Progenitor cell of endocrine pancreas (in vitro differentiated cells): ENCODE measurements at regions not wholly inside any gene's neighbourhood (a gene's known extent, or its start where the extent isn't known, plus 50 kb on each side); places are given as distances from the start of the nearest gene placed in this dataset.

Experiments used
- DNase-seq: peaks from one replicate; pipeline ENCODE4 v3.0.0; 2021; ENCODE audit warnings: low spot score; ENCODE audit not compliant: unreplicated experiment
- H3K27ac Mint-ChIP-seq: 2 replicates; pipeline ENCODE4 v1.8.0; 2021; ENCODE audit warnings: mild to moderate bottlenecking, moderate library complexity, mixed read lengths
- H3K27me3 Mint-ChIP-seq: 2 replicates; pipeline ENCODE4 v1.8.0; 2021; ENCODE audit warnings: mixed read lengths
- H3K36me3 Mint-ChIP-seq: 2 replicates; pipeline ENCODE4 v1.8.0; 2022; ENCODE audit warnings: mixed read lengths; ENCODE audit not compliant: insufficient read depth
- H3K4me1 Mint-ChIP-seq: 2 replicates; pipeline ENCODE4 v1.8.0; 2021; ENCODE audit warnings: low read depth, mixed read lengths
- H3K4me3 Mint-ChIP-seq: 2 replicates; pipeline ENCODE4 v1.8.0; 2021; ENCODE audit warnings: low read depth, mild to moderate bottlenecking, moderate library complexity, mixed read lengths
- H3K9me3 Mint-ChIP-seq: 2 replicates; pipeline ENCODE4 v1.8.0; 2021; ENCODE audit warnings: low read depth, mixed read lengths
- CTCF ChIP-seq: fragments of 200-600 bp; sonication (generic); IDR thresholded peaks from one replicate; pipeline ENCODE4 v1.5.0; 2021; ENCODE audit warnings: antibody characterized with exemption, mild to moderate bottlenecking; ENCODE audit not compliant: unreplicated experiment

- no peaks in the 10 kb centered on the region for H3K36me3 Mint-ChIP-seq
- no peaks in the 10 kb centered on the region for H3K9me3 Mint-ChIP-seq
- DNase-seq = no peak
- H3K27ac Mint-ChIP-seq = no peak overlapping the region
- no peaks in the 10 kb centered on the region for H3K27me3 Mint-ChIP-seq
- no peak overlapping the region for H3K4me3 Mint-ChIP-seq
- peaks cover 3% of the 10 kb centered on the region for H3K4me1 Mint-ChIP-seq
- no peak for TF ChIP-seq CTCF
These were observed 1661.8 kb upstream of the SPRY2 start for GRCh38 chr13:82002710-82003109.

GRCh38 chr13:81995316-81995715 lies 1654.4 kb upstream of the SPRY2 start:
- no peak overlapping the region for H3K4me3 Mint-ChIP-seq
- H3K9me3 Mint-ChIP-seq = no peaks in the 10 kb centered on the region
- H3K27ac Mint-ChIP-seq = no peak overlapping the region
- H3K4me1 Mint-ChIP-seq = peaks cover 4% of the 10 kb centered on the region
- no peak for DNase-seq
- H3K36me3 Mint-ChIP-seq = no peaks in the 10 kb centered on the region
- no peaks in the 10 kb centered on the region for H3K27me3 Mint-ChIP-seq
- no peak for TF ChIP-seq CTCF

- H3K9me3 Mint-ChIP-seq = no peaks in the 10 kb centered on the region
- H3K36me3 Mint-ChIP-seq = no peaks in the 10 kb centered on the region
- H3K4me1 Mint-ChIP-seq = peaks cover 27% of the 10 kb centered on the region
- H3K4me3 Mint-ChIP-seq = no peak overlapping the region
- no peak for DNase-seq
- H3K27ac Mint-ChIP-seq = no peak overlapping the region
- no peak for TF ChIP-seq CTCF
- H3K27me3 Mint-ChIP-seq = no peaks in the 10 kb centered on the region
These were observed 1649.7 kb upstream of the SPRY2 start for GRCh38 chr13:81990652-81991051.

DNA sequence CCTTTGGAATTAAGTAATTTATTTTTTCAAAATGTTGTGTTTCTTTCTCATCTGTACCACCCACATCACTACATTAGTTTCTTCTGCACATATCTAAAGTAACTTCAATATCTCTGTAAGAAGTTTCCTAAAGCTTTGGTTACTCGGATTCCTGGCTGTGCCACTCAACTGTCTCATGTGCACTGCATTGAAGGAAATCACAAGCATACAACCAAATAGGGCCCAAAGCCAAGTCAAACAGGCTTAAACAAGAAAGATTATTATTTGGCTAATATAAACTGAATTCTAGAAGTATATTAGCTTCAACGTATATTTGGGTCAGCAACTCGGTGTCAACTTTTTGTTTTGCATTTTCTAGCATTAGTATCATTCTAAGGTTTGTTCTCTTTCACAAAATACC lies 1647.6 kb upstream of the SPRY2 start:
- peaks cover 27% of the 10 kb centered on the region for H3K4me1 Mint-ChIP-seq
- no peak for DNase-seq
- H3K36me3 Mint-ChIP-seq = no peaks in the 10 kb centered on the region
- no peak overlapping the region for H3K4me3 Mint-ChIP-seq
- no peak overlapping the region for H3K27ac Mint-ChIP-seq
- no peaks in the 10 kb centered on the region for H3K9me3 Mint-ChIP-seq
- no peaks in the 10 kb centered on the region for H3K27me3 Mint-ChIP-seq
- TF ChIP-seq CTCF = no peak

DNA sequence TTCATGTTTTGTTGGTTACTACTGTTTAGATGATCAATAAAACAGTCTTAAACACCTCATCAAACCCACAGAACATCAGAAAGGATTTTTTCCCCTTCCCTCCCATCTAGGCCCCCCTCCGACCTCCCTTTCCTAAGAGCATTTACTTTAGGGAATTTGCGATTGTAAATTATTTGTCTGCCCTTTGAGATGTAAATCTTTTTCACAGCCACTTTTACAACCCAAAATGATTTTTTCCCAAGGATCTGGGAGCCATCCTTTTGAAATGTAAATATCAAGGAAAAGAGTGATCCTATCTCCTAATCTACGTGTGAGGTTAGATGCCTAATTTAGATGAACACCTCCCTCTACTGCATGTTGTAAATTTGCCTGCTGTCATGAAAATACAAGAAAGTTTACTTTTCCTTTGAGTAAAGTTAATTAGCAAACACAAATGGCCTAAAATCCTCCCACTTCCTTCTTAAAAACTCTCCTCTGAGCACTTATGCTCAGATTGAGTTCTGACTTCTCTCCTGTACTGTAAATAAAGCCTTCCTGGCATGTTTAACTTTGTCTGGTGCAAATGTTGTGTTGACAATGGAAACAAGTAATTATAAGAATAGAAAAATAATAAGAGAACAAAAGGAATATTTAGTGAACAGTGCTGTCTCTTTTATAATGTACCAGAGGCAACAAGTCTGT lies 1646.9 kb upstream of the SPRY2 start:
- H3K4me1 Mint-ChIP-seq = peaks cover 27% of the 10 kb centered on the region
- H3K36me3 Mint-ChIP-seq = no peaks in the 10 kb centered on the region
- peak overlapping the region; percentile 43 for H3K27ac Mint-ChIP-seq
- TF ChIP-seq CTCF = no peak
- no peak overlapping the region for H3K4me3 Mint-ChIP-seq
- DNase-seq = no peak
- H3K9me3 Mint-ChIP-seq = peaks cover 5% of the 10 kb centered on the region
- no peaks in the 10 kb centered on the region for H3K27me3 Mint-ChIP-seq
